HG02571 (cell line): ENCODE measurements at regions not wholly inside any gene's neighbourhood (a gene's known extent, or its start where the extent isn't known, plus 50 kb on each side); places are given as distances from the start of the nearest gene placed in this dataset.
"Not testable (repeated sequence)": the region's sequence is repeated elsewhere in the genome, so short reads cannot be mapped to it uniquely, and the experiment has no call there.

Experiments
- ATAC-seq: cut with Tn5 transposase; IDR thresholded peaks from one replicate; pipeline ENCODE4 v1.9.1; 2021; ENCODE audit warnings: mild to moderate bottlenecking, moderate library complexity; ENCODE audit not compliant: unreplicated experiment

- peak; percentile 96 for ATAC-seq
Observed at GRCh38 chr2:111463956-111464355, 343.2 kb downstream of the BCL2L11 start.

- ATAC-seq, result not testable (repeated sequence)
Observed at GRCh38 chr2:111464367-111464766, 343.7 kb downstream of the BCL2L11 start.

GRCh38 chr2:111465521-111465920 lies 344.8 kb downstream of the BCL2L11 start:
- ATAC-seq, result not testable (repeated sequence)

- ATAC-seq, result not testable (repeated sequence)
Observed at GRCh38 chr2:111466744-111467143, 346.0 kb downstream of the BCL2L11 start.

GRCh38 chr2:111470924-111471323 lies 350.2 kb downstream of the BCL2L11 start:
- ATAC-seq, result not testable (repeated sequence)

- ATAC-seq, result not testable (repeated sequence)
Observed at GRCh38 chr2:111471791-111472530, 351.2 kb downstream of the BCL2L11 start.

GRCh38 chr2:111472844-111473403 lies 352.2 kb downstream of the BCL2L11 start:
- ATAC-seq, result not testable (repeated sequence)

GRCh38 chr2:111473522-111473921 lies 352.8 kb downstream of the BCL2L11 start:
- ATAC-seq, result not testable (repeated sequence)

- not testable (repeated sequence) for ATAC-seq
Observed at GRCh38 chr2:111474198-111474705, 353.5 kb downstream of the BCL2L11 start.

GRCh38 chr2:111478335-111478734 lies 357.6 kb downstream of the BCL2L11 start:
- not testable (repeated sequence) for ATAC-seq

GRCh38 chr2:111478871-111479318 lies 358.2 kb downstream of the BCL2L11 start:
- ATAC-seq, result peak; percentile 54

- ATAC-seq, result not testable (repeated sequence)
Observed at GRCh38 chr2:111480016-111480625, 359.4 kb downstream of the BCL2L11 start.

GRCh38 chr2:111480633-111481032 lies 359.9 kb downstream of the BCL2L11 start:
- not testable (repeated sequence) for ATAC-seq

- ATAC-seq, result not testable (repeated sequence)
Observed at GRCh38 chr2:111481219-111481618, 360.5 kb downstream of the BCL2L11 start.

GRCh38 chr2:111482987-111483679 lies 362.4 kb downstream of the BCL2L11 start:
- ATAC-seq, result peak; percentile 63

GRCh38 chr2:111484097-111484496 lies 363.4 kb downstream of the BCL2L11 start:
- ATAC-seq, result not testable (repeated sequence)

- not testable (repeated sequence) for ATAC-seq
Observed at GRCh38 chr2:111485895-111486294, 365.2 kb downstream of the BCL2L11 start.

GRCh38 chr2:111488451-111488850 lies 367.7 kb downstream of the BCL2L11 start:
- ATAC-seq, result not testable (repeated sequence)

- ATAC-seq, result not testable (repeated sequence)
Observed at GRCh38 chr2:111489460-111489859, 368.7 kb downstream of the BCL2L11 start.

GRCh38 chr2:111491181-111491580 lies 370.5 kb downstream of the BCL2L11 start:
- ATAC-seq, result not testable (repeated sequence)

- not testable (repeated sequence) for ATAC-seq
Observed at GRCh38 chr2:111491614-111492013, 370.9 kb downstream of the BCL2L11 start.
